NCI-H1694 (cell line): ENCODE measurements at regions not wholly inside any gene's neighbourhood (a gene's known extent, or its start where the extent isn't known, plus 50 kb on each side); places are given as distances from the start of the nearest gene placed in this dataset.

Experiments used
- DNase-seq: peaks from one replicate; lab custom pipeline; 2025; lab: John Stamatoyannopoulos, UW

DNA sequence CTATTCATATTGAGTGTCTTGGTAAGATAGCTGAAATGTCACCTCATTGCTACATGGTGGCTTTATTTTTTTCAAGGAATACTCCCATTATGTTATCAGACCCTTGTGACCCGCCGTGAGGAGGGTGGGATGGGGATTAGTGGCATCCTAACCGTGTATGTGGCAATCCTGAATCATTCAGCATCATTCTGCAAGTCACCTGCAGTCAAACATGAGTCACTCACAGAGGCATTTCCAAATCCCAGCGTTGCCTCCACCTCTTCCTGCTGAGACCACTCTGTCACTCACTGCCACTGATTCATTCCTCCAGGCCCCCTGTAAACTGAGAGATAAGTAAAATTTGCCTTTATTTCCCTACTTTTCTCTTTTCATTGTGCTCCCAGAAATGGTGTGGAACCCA lies 307.4 kb upstream of the KLHL29 start:
- no peak for DNase-seq

DNA sequence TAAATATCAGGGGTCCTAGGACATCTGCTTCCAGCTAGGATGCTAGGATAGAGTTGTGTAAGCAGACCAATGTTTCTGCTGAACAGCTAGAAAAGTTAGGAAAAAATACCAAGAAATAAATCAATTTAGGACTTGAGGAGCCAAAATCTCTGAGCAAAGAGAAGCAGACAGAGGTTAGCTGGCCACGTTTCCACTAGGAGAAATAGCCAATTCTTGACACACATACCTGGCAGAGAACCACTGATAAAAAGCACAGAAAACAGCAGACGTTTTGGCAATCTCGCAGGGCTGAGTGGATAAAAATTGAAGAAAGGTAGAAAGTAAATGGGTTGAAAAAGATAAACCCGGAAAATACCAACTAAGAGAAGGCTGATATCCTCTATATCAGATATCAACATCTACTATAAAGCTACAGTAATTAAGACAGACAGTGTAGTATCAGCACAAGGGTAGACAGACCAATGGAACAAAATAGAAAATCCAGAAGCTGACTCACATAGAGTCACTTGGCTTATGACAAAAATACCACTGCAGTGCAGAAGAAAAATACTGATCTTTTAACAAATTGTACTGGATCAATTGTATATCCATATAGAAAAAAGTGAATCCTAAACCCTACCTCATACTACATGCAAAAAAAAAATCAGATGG lies 306.1 kb upstream of the KLHL29 start:
- DNase-seq, result no peak

DNA sequence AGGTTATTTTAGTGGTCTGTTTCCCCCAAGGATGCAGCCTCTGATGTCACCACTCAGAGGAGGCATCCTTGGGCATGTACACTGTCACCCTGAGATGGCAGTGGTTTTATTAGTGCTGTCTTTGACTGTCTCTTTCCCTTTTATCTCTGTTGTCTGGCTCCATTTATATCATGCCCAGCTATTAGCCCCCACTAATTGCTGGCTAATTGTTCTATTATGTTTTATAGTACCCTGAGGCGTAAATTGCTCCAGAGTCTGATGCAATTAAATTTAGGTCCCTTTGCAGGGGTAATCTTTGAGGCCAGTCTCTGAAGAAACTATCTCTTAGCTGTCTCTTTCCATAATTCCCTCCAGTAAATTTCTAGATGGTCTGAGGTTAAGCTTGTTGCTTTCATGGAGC lies 301.0 kb upstream of the KLHL29 start:
- no peak for DNase-seq

DNA sequence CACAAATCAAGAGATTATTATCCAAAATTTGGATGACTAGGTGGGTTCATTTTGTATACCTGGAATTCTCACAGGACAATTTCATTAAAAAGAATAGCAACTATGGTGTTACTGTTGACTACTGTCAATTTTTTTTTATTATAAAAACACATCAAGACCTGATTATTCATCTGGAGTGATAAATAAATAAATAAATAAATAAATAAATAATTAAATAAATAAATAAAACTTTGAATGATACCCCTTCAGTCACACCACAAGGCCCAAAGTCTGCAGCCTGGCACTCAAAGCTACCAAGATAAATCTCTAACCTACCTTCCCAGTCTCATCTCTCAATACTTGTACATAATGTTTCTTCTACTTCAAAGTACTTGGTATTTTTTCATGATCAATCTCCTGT lies 294.0 kb upstream of the KLHL29 start:
- no peak for DNase-seq

DNA sequence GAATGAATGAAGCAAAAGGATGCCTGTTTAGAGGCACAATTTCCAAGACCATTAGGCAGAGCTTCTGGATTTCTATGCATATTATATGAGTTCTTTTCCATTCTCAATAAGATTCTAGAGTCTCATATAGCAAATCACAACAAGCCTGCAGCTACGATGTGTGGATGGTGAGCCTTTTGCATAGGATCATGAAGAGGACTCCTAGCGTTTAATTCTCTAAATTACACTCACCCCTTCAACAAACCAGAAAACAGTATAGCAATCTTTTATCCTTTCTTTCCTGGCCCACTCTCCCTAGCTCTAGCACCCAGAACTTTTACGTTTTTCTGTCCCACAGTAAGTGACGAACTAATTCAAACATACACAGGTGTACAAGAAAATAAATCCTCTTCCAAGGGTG lies 293.1 kb upstream of the KLHL29 start:
- DNase-seq, result no peak

DNA sequence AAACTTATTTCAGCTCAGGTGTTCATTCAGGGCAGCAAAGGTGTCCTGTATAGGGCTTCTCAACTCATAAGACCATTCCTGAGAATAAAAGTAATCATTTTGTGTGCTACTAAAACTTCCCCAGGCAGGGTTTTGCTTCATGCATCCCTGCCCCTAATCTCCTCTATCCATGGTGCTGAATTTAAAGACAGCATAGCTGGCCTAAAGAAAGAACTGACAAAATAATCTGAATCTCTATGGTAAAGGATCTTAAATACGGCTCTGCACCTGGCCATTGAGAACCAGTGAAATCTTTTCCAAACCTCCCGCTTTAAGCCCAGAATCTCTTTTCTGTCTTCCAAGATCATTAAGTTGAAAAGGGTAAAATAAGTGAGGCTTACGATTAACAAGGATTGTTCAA lies 292.1 kb upstream of the KLHL29 start:
- DNase-seq, result no peak

DNA sequence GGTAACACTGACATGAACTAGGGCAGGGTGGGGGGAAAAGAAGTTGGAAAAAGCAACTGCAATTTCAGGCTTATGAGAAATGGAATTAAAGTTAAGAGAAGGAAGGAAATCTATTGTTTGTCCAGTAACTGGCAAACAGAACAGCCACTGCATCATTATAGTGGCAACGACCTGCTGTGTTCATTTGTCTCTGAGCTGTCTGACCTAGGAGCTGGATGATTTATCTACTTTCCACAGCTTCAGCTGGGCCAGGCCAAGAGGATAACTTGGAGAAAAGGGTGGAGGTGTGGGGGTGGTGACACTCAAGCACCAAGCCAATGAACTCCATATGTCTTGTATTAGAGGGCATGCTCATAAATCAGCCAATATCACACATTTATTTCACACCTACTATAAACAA lies 291.5 kb upstream of the KLHL29 start:
- no peak for DNase-seq

DNA sequence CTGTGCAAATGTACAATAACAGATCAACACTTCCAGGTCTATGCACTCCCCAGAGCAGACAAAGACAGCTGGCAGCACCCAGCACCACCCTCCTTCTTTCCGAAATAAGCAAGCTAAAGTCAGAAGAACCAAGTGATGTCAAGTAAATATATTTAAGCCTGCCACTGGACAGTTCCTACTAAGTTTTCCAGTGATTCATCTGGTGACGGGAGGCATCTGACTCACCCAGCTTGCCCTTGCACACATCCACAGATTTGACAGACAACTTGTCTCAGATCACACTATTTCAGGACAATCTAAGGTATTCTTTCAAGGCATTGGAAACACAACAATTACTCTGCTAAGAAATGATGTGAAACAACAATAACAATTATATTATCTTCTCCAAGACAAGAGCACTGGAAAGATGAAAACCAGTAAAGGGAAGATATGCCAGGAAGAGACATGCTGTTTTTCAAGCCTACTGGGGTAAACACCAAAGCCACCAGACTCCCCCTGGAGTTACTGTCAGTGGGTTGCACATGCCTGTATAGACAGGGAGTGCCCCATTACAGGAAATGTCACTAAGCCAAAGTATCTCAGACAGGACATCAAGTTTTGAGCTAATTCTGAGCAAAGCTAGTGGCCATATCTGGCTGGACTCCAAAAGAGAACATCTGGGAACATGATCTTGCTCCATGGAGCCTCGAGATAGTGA lies 287.9 kb upstream of the KLHL29 start:
- DNase-seq, result no peak

DNA sequence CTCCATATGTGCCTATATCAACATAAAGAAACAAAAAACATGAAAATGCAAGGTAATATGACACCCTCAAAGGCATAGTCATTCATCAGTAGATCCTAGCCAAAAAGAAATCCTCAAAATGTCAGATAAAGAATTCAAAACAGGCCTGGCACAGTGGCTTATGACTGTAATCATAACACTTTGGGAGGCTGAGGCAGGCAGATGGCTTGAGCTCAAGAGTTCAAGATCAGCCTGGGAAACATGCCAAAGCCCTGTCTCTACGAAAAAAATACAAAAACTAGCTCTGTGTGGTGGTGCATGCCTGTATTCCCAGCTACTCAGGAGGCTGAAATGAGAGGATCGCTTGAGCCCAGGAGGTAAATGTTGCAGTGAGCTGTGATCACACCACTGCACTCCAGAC lies 284.6 kb upstream of the KLHL29 start:
- peak; percentile 68 for DNase-seq

DNA sequence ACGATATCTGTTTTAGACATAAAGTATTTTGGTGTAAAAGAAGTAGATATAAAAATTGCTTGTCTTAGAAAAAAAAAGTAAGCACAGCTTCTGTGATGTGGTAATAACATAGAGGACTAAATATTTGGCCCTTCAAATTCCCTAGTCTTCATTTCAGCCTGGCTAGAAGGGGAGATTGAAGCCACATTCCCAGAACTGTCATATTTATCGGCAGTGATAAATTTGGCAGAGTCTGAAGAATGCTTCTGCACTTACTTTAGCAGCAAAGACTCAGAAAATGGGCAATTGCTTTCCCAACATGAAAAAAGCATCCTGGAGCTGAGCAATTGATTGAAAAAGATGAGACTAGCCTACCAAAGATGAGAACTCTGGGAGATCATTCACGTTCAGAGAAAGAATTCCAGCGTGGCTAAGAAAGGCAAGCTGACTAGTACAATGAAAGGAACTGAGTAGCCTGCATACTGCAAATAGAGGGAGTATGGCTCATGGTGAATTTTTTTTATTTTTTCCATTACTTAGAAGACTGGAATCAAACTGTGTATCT lies 278.7 kb upstream of the KLHL29 start:
- DNase-seq, result no peak

DNA sequence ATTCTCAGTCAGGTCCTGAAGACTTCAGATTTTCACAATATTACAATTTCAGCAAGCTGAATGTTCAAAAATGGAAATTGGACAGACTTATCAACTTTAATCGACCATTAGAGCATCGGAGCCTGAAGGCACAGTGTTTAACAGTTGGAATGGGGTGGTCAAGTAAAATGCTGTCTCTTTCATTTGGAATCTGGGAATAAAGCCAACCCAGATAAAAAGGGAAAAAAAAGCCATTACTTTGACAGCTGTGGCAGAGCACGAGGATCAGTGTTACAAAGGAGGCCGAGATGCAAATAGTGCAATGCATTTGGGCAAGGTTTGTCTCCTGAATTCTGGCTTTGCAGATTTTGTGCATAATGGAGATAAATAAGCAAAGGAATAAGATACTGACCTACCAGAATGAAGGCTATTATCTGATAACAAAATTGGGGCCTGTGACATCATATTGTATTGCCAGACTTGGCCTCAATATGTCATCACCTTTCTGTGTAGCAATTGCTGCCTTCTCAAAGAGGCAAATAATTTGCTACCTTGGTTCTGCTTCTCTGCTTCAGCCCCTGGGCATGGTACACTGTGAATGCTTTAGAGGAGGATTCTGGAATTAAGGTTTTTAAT lies 277.5 kb upstream of the KLHL29 start:
- DNase-seq, result no peak

DNA sequence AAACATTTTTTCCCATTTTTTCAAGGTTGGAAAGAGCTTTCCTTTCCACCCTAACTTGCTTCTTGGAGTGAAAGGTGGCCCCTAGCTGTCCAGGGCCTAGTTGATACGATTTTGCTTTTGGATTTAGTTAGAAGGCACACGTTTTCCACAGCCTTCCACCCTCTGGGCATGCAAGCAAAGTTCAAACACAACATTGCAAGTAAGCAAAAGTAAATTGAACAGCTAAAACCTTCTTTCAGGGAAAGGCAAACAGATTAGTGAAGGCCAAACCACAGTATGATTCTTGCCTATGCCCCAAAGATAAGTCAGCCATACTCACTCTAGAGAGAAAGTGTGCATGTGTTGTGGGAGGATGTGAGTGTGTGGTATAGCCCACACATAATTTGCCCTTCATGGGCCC lies 273.7 kb upstream of the KLHL29 start:
- no peak for DNase-seq

DNA sequence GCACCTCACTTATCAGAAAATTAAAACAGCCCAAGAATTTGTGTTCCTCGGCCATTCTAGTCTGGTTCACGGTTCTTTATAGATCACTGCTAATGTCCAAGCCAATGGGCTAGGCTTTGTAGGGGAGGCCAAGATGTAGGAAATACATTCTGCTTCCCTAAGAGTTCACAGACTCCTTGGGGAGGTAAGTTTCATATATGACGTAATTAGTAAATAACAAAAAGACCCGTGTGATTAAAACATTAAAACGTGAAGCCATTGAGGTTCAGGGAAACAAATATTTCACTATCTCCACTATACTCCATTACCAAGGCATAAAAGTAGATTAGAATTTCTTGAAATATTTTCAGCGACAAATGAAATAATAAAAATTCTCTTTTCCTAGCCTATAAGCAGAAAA lies 272.5 kb upstream of the KLHL29 start:
- no peak for DNase-seq

DNA sequence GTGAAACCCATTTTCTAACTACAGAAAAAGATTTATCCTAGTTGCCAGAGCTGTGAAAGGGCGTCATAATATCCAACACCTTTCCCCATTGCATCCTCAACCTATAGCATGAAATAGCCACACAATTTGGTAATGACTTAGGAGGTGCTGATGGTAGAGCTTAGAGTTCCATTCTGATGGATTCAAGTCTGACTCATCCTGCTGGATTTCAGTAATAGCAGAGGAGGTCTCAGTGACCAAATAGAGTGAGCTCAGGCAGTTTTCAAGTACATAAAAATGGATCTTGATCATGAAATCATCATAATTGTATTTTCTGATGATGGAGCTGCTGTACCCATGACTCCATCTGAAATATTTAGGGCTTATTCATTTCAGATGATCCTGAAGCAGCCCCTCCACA lies 270.7 kb upstream of the KLHL29 start:
- no peak for DNase-seq

DNA sequence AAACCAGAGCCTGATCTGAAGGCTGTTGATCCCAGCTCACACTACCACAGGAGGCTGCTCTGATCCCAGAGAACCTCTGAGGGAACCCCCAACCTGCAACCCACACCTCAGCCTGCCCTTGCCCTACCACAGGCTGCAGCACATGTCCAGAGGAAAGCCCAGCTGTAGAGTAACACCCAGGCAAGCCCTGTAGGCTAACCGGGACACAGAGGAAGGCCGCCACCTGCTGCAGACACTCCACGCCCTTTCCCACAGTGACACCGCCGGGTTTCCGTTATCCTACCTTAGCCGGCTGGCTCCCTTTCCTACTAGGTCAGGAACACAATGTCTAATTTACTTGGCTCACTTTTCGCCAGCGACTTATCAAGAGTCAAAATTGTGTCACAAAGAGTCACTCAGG lies 266.7 kb upstream of the KLHL29 start:
- no peak for DNase-seq

DNA sequence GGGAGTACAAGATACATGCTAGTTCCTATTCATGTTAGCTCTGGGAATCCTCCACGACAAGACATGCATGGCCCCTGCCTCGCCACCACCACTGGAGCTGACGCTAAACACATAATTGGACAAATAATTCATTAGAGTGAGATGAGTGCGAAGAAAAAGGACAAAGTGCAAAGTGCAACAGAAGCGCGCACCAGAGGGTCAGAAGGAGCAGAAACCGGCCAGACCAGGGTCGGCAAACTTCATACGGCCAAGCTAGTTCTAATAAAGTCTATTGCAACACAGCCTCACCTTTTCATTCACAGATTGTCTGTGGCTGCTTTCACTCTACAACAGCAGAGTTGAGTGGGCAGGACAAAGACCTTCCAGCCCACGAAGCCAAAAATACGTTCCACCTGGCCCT lies 266.1 kb upstream of the KLHL29 start:
- no peak for DNase-seq

DNA sequence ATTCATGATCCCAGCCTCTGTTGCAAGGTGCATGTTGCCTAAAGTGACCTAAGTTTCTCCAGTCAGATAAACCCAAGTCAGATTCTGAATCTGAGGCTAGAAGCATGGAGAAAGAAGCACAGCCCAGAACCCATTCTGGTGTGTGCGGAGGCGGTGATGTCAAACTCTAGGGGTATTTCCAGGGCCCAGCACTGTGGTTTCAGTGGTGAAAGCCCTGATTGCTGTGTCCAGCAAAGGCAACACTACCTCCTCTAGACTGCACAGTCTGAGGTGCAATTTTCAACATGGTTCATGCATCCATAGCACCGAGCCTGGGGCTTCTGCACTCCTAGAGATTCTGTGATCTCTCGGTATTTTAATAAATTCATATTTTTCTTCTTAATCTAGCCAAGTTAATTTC lies 264.8 kb upstream of the KLHL29 start:
- DNase-seq, result no peak

DNA sequence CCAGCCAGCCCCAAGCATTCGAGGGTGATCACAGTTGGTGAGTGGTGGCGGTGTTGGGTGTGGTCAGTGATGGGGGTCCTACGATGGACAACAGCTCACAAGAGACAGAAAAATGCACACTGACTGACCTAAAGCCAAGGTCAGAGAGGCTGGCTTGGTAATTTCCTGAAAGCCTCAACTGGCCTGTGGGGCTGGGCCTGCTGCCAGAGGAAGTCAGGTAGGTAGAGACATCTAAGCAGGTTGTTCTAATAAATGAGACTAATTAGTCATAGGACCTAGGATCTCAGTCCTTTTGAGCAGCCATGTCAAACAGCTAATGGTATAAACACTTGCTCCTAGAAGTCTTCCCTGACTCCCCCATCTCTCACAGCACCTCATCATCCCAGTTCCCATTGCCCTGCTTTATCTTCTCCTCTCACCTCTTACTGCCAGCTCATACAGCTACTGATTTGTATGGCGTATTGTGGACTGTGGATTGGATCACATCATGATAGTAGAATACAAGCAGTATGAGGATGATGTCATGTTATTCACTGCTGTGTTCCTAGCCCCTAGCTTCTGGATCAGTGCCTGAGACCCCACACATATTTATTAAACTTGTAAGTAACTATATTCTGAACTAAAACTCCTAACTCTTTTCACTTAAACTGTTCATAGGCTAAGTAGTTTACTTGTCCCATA lies 262.9 kb upstream of the KLHL29 start:
- no peak for DNase-seq

DNA sequence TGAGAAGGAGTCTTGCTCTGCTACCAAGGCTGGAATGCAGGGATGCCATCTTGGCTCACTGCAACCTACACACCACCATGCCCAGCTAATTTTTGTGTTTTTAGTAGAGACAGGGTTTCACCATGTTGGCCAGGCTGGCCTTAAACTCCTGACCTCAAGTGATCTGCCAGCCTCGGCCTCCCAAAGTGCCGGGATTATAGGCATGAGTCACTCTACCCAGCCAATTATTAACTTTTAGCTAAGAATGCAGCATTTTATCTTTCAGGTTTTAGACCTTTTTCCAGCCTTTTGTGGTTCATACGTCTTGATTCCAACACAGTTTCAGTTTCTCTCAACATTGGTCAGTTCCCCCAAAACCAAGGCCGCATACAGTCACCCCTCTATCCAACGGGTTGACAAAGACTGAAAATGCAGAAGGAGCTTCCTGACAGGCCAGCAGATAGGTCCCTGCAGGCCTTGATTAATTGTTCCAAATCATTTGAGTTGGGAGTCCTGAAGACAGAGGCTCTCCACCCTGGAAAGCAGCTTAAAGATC lies 262.2 kb upstream of the KLHL29 start:
- no peak for DNase-seq

DNA sequence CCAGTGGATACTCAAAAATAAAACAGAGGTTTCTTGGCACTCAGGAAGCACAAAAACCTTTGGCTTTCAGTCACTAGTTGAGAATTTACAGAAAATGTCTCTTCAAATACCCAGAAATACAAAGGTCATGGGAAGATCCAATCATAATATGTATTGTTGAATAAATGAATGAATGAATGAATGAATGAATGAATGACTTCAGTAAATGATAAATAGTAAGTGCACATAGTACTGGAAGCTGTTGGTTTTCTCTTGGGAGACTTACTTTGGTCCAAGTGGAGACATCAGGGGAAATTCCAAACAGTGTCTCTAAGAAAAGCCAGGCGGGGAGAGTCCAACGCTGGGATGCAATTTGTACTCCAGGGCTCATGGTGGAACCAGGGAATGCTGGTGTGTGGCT lies 261.3 kb upstream of the KLHL29 start:
- DNase-seq, result no peak

DNA sequence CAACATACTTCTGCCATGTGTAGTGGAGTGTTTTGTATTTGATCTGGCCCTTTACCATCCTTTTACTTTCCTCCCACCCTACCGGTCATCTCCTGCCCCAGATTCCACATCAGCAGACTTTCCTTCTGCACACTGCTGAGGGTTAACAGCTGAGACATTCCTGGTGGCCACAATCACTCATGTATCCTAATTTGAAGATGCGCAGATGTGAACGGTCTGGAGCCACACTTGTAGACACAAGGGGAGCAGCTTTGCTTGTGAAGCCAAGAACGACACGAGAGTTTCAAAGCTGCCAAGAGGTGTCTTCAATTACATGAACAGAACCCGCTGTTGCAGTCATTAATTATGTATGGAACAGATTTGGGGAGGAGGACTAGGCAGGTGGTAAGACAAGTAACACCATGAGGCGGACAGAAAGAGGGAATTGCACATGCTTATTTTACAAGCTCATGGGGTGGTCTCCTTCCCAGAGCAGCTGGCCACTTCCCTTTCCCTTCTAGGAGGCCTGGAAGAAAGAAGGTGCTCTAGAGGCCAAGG lies 260.7 kb upstream of the KLHL29 start:
- DNase-seq, result no peak

DNA sequence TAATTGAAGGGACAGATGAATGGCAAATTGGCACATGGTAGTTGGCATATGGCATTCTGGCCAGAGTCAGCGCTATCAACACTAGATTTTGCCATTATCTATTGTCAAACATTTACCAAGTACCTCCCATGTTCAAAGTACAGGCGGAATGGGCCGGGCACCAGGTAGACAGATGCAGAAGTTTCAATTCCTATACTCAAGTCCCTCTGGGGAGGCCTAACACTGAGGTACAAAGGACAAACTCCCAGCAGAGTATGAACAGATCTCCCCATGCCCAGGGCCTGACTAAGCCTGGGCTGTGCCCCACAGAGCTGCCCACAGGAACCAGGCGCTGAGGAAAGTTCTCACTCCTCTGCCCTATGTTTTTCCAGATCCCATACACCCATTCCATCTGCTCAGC lies 257.5 kb upstream of the KLHL29 start:
- no peak for DNase-seq
